ENCODE measurements at regions not wholly inside any gene's neighbourhood (a gene's known extent, or its start where the extent isn't known, plus 50 kb on each side); places are given as distances from the start of the nearest gene placed in this dataset.
"Not testable (repeated sequence)": the region's sequence is repeated elsewhere in the genome, so short reads cannot be mapped to it uniquely, and the experiment has no call there.

DNA sequence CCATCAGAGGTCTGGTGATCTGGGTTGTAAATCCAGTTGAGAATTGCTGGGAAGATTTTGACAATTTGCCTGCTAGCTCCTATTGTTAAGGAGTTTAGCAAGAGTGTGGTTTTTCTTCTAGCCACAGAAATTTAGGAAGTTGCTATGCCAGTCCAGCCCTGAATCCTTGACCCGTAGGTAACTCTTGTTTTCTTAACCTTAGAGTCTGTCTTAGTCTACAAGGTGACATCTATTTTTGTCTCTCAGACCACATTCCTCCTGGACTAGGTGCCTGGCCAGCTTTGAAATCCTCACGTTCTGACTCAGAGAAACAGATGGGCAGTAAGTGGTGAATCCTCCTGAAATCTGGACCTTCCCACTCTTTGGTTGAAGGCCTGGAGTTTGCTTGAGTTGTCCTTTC is 101.7 kb upstream of the NBPF11 start:
- TF ChIP-seq, protein P1, sequence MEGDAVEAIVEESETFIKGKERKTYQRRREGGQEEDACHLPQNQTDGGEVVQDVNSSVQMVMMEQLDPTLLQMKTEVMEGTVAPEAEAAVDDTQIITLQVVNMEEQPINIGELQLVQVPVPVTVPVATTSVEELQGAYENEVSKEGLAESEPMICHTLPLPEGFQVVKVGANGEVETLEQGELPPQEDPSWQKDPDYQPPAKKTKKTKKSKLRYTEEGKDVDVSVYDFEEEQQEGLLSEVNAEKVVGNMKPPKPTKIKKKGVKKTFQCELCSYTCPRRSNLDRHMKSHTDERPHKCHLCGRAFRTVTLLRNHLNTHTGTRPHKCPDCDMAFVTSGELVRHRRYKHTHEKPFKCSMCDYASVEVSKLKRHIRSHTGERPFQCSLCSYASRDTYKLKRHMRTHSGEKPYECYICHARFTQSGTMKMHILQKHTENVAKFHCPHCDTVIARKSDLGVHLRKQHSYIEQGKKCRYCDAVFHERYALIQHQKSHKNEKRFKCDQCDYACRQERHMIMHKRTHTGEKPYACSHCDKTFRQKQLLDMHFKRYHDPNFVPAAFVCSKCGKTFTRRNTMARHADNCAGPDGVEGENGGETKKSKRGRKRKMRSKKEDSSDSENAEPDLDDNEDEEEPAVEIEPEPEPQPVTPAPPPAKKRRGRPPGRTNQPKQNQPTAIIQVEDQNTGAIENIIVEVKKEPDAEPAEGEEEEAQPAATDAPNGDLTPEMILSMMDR (conservative IDR thresholded peaks at IDR 0.05 in 1 of 2, IDR thresholded peaks at IDR 0.05 in 1 of 2; ENCODE audit: extremely low read depth in 1 of 2, insufficient read depth in 1 of 2, low read depth in 1 of 2, low read length in 2 of 2): not testable (repeated sequence)
- not testable (repeated sequence) for TF ChIP-seq EZH2 (IDR thresholded peaks at IDR 0.05; ENCODE audit: borderline replicate concordance, low read length)

Data from mammary epithelial cell (primary cell).